CD4-positive, CD25-positive, alpha-beta regulatory T cell (primary cell): ENCODE measurements at regions not wholly inside any gene's neighbourhood (a gene's known extent, or its start where the extent isn't known, plus 50 kb on each side); places are given as distances from the start of the nearest gene placed in this dataset.

ENCODE experiments used
- ATAC-seq, 2 donors: fragments of 150-1000 bp; cut with Tn5 transposase; one replicate each; pipeline ENCODE4 v1.10.0; 2021; ENCODE audit warnings: low read depth in 2 of 2, moderate number of reproducible peaks in 2 of 2, moderate library complexity in 1 of 2
- DNase-seq, 3 donors: peaks; one replicate each; pipeline versions ENCODE4 v3.0.0 to v3.0.0-alpha.2; 2012 to 2022; ENCODE audit warnings: mixed read lengths in 1 of 3
- H3K27ac ChIP-seq: one replicate; pipeline ENCODE4 v1.7.0; 2013; ENCODE audit warnings: mild to moderate bottlenecking, low read length; ENCODE audit not compliant: insufficient read depth, poor library complexity, severe bottlenecking
- H3K27me3 ChIP-seq: one replicate; pipeline ENCODE4 v1.7.0; 2013; ENCODE audit warnings: low read length; ENCODE audit not compliant: control insufficient read depth, insufficient read depth
- H3K36me3 ChIP-seq: one replicate; pipeline ENCODE4 v1.7.0; 2013; ENCODE audit warnings: mild to moderate bottlenecking, low read length, moderate library complexity; ENCODE audit not compliant: control insufficient read depth, insufficient read depth
- H3K4me1 ChIP-seq: 2 replicates; pipeline ENCODE4 v1.7.0; 2013; ENCODE audit warnings: mild to moderate bottlenecking, low read length; ENCODE audit not compliant: insufficient read depth, control insufficient read depth, poor library complexity, severe bottlenecking
- H3K4me3 ChIP-seq: one replicate; pipeline ENCODE4 v1.7.0; 2013; ENCODE audit warnings: low read depth, mild to moderate bottlenecking, low read length, moderate library complexity
- H3K9me3 ChIP-seq, 2 experiments: 1 replicate in 1 of 2; 2 replicates in 1 of 2; pipeline ENCODE4 v1.7.0; 2013; ENCODE audit warnings: low read length in 2 of 2, mild to moderate bottlenecking in 1 of 2, moderate library complexity in 1 of 2; ENCODE audit not compliant: control insufficient read depth in 2 of 2
- H3K27ac Mint-ChIP-seq, 3 donors: one replicate each; pipeline ENCODE4 v1.8.0; 2020 to 2022; ENCODE audit warnings: mild to moderate bottlenecking in 3 of 3, mixed read lengths in 3 of 3, moderate library complexity in 2 of 3
- H3K27me3 Mint-ChIP-seq: one replicate; pipeline ENCODE4 v1.8.0; 2022; ENCODE audit warnings: mild to moderate bottlenecking, mixed read lengths
- H3K36me3 Mint-ChIP-seq: one replicate; pipeline ENCODE4 v1.8.0; 2020; ENCODE audit warnings: mixed read lengths
- H3K4me1 Mint-ChIP-seq, 4 donors: one replicate each; pipeline ENCODE4 v1.8.0; 2020 to 2022; ENCODE audit warnings: mixed read lengths in 4 of 4, mild to moderate bottlenecking in 1 of 4
- H3K4me3 Mint-ChIP-seq, 4 donors: one replicate each; pipeline ENCODE4 v1.8.0; 2020 to 2022; ENCODE audit warnings: mild to moderate bottlenecking in 4 of 4, mixed read lengths in 4 of 4, moderate library complexity in 3 of 4
- H3K9me3 Mint-ChIP-seq, 7 donors: one replicate each; pipeline ENCODE4 v1.8.0; 2020 to 2022; ENCODE audit warnings: mixed read lengths in 7 of 7, mild to moderate bottlenecking in 3 of 7, moderate library complexity in 2 of 7

DNA sequence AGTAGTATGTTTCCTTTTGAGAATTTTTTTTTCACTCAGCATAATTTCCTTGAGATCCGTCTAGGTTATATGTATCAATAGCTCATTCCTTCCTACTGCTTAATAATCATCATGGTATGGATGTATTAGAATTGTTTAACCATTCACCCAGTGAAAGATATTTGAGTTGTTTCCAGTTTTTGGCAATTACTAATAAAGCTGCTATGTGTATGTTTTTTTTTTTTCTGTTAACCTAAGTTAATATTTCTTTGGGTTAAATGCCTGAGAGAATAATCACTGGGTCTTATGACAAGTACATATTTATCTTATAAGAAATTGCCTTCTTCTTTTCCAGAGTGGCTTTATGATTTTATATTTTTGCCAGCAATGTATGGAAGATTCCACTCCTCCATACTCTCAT is 96.4 kb upstream of the ST6GAL2 start:
- Histone ChIP-seq H3K4me1 (no peaks in the 10 kb centered on the region), H3K4me3 (no peak overlapping the region), H3K9me3 (no peaks in the 10 kb centered on the region), H3K36me3 (no peaks in the 10 kb centered on the region), H3K27ac (no peak overlapping the region), H3K27me3 (no peaks in the 10 kb centered on the region)
- Mint-ChIP-seq H3K9me3 (peaks cover 0 to 10% (median 0%) of the 10 kb centered on the region in 7 donors), H3K4me3 (no peak overlapping the region), H3K27ac (no peak overlapping the region), H3K36me3 (no peaks in the 10 kb centered on the region), H3K4me1 (no peaks in the 10 kb centered on the region), H3K27me3 (peaks cover 5% of the 10 kb centered on the region)
- DNase-seq (no peak), ATAC-seq (no peak)

DNA sequence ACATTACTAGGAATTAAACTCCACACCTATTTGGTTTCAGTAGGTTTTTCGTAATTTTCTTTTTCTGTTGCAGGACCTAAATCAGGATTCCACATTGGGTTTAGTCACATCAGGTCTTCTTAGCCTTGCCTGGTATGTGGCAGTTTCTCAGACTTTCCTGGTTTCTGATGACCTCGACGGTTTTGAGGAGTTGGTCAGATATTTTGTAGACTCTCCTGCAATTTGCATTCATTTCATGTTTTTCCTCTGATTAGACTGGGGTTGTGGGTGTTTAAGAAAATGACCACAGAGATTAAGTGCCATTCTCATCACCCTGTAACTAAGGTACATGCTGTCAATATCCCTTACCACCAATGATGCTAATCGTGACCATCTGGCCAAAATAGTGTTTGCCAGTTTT is 97.3 kb upstream of the ST6GAL2 start:
- no peaks in the 10 kb centered on the region for H3K27me3 ChIP-seq
- no peaks in the 10 kb centered on the region for H3K9me3 ChIP-seq
- H3K4me3 ChIP-seq = no peak overlapping the region
- H3K36me3 ChIP-seq = no peaks in the 10 kb centered on the region
- H3K4me1 ChIP-seq = no peaks in the 10 kb centered on the region
- no peaks in the 10 kb centered on the region for H3K36me3 Mint-ChIP-seq
- H3K9me3 Mint-ChIP-seq = peaks cover 0 to 10% (median 0%) of the 10 kb centered on the region in 7 donors
- ATAC-seq (no peak), DNase-seq (no peak)
- H3K4me3 Mint-ChIP-seq = no peak overlapping the region
- H3K27ac ChIP-seq = no peak overlapping the region
- no peak overlapping the region for H3K27ac Mint-ChIP-seq
- peaks cover 9% of the 10 kb centered on the region for H3K27me3 Mint-ChIP-seq
- H3K4me1 Mint-ChIP-seq = no peaks in the 10 kb centered on the region

DNA sequence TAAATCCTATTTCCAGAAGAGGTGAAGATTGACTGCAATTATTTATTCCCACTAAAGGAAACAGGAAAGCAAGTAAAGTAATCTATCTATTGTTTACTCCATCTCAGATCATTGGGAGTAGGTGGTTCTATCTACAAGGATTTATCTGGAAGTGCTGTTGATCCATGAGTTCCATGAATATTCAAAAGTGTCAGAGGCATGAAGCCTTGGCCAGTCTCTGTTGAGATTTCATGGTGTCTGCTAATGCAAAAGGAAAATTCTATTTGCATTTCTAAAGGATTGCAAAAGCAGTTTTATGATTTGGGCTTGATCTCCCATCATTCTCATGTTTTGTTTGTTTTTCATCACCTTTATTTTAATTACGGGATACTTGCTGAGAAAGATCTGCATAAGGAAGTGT is 102.4 kb upstream of the ST6GAL2 start:
- H3K36me3 Mint-ChIP-seq = no peaks in the 10 kb centered on the region
- no peaks in the 10 kb centered on the region for H3K4me1 ChIP-seq
- H3K27me3 Mint-ChIP-seq = peaks cover 4% of the 10 kb centered on the region
- H3K27ac ChIP-seq = no peak overlapping the region
- H3K27ac Mint-ChIP-seq = no peak overlapping the region
- no peaks in the 10 kb centered on the region for H3K36me3 ChIP-seq
- H3K27me3 ChIP-seq = no peaks in the 10 kb centered on the region
- H3K9me3 ChIP-seq = no peaks in the 10 kb centered on the region
- H3K4me3 ChIP-seq = no peak overlapping the region
- no peak overlapping the region for H3K4me3 Mint-ChIP-seq
- H3K4me1 Mint-ChIP-seq = no peaks in the 10 kb centered on the region
- ATAC-seq (no peak), DNase-seq (no peak)
- peaks cover 0 to 7% (median 0%) of the 10 kb centered on the region in 7 donors for H3K9me3 Mint-ChIP-seq

DNA sequence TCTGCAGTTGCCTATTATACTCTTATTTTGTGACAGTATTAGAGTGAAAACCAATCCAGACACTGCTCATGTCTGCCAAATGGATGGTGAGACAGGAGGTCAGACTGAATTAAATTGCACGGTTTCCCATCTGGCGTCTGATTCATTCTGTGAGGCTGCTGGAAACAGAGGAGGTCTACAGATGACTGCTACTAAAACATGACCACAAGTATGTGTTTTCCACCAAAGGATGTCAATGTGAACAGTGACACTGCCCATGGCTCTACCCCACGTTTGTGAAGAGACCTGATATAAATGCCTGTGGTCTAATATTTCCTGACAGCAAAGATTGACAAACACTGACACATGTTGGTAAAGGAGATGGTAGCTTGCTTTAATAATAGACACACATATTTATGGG is 104.3 kb upstream of the ST6GAL2 start:
- no peak for ATAC-seq
- H3K27me3 ChIP-seq = no peaks in the 10 kb centered on the region
- H3K4me1 Mint-ChIP-seq = no peaks in the 10 kb centered on the region
- peaks cover 4% of the 10 kb centered on the region for H3K27me3 Mint-ChIP-seq
- H3K4me1 ChIP-seq = no peaks in the 10 kb centered on the region
- H3K36me3 ChIP-seq = no peaks in the 10 kb centered on the region
- H3K9me3 ChIP-seq = no peaks in the 10 kb centered on the region
- no peak overlapping the region for H3K4me3 Mint-ChIP-seq
- no peak overlapping the region for H3K27ac Mint-ChIP-seq
- H3K36me3 Mint-ChIP-seq = no peaks in the 10 kb centered on the region
- no peak overlapping the region for H3K4me3 ChIP-seq
- H3K27ac ChIP-seq = no peak overlapping the region
- no peak for DNase-seq
- H3K9me3 Mint-ChIP-seq = peaks cover 0 to 3% (median 0%) of the 10 kb centered on the region in 7 donors

DNA sequence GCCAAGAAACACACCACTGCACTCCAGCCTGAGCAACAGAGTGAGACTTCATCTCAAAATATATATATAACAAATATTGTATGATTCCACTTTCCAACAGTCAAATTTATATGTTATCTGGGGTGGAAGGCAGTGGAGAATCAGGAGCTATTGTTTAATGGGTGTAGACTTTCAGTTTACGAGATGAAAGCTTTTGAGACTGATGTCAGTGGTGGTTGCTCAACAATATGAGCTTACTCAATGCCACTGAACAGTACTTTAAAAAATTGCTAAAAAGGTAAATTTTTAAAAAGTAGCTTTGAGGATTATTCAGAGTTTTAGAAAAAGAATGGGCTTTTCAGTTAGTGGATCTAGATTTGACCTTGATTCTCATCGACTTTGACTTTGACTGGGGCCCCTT is 105.9 kb upstream of the ST6GAL2 start:
- Mint-ChIP-seq H3K36me3 (no peaks in the 10 kb centered on the region), H3K9me3 (peaks cover 0 to 3% (median 0%) of the 10 kb centered on the region in 7 donors), H3K4me3 (no peak overlapping the region), H3K27me3 (peaks cover 4% of the 10 kb centered on the region), H3K4me1 (no peaks in the 10 kb centered on the region), H3K27ac (no peak overlapping the region)
- Histone ChIP-seq H3K27me3 (no peaks in the 10 kb centered on the region), H3K9me3 (no peaks in the 10 kb centered on the region), H3K27ac (no peak overlapping the region), H3K36me3 (no peaks in the 10 kb centered on the region), H3K4me3 (no peak overlapping the region), H3K4me1 (no peaks in the 10 kb centered on the region)
- ATAC-seq = no peak
- DNase-seq = no peak

DNA sequence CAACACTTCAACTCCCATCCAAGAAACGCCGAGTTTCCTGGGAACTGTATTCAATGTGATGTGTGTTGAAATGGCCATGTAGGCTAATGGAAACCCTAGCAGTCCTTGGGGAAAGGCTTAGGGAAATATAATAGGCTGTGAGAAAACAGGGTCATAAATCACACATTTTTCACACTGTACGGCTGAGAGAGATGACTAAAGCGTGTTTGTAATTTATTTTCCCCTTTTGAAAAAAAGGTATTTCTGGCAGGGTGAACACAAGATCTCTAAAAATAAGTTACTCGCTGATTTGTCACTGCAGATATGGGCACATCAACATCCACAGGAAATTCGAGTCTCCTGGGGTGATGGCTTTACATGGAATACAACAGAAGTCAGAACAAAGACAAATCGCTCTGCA is 109.6 kb upstream of the ST6GAL2 start:
- no peak for ATAC-seq
- H3K27me3 ChIP-seq = no peaks in the 10 kb centered on the region
- H3K4me1 Mint-ChIP-seq = no peaks in the 10 kb centered on the region

DNA sequence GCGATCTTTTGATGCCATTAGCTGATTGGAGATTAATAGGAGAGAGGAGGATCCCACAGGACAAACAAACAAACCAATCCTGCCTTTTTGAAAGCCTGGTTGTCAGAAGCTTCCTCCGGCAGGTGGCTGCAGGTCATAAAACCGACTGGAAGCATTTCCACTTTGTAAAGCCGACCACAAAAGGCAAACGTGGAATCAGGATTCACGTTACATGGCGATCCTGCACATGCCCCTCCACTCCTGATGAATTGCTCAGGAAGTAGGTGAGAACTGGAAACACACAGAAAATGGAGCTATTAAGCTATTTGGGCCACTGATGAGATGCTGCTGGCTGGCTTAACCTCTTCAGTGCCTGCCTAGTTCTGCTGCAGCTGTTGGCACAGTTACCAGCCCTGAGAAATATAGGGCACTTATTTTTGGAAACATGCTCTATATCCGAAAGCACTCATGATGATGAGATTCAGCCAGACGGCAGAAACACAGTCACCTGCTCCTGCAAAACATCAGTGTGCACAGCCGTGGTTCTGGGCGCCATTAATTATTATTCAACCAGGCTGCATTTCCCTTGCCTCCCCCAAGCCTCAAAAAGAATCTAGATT is 110.3 kb upstream of the ST6GAL2 start:
- no peaks in the 10 kb centered on the region for H3K27me3 Mint-ChIP-seq
- DNase-seq = no peak

More for the DNA sequence above, 109.6 kb upstream of the ST6GAL2 start:
- Mint-ChIP-seq H3K27ac (no peak overlapping the region), H3K36me3 (no peaks in the 10 kb centered on the region), H3K9me3 (peaks cover 0 to 3% (median 0%) of the 10 kb centered on the region in 7 donors), H3K27me3 (no peaks in the 10 kb centered on the region), H3K4me3 (no peak overlapping the region)
- DNase-seq = no peak
- no peak overlapping the region for H3K27ac ChIP-seq
- no peak overlapping the region for H3K4me3 ChIP-seq
- no peaks in the 10 kb centered on the region for H3K9me3 ChIP-seq
- H3K4me1 ChIP-seq = no peaks in the 10 kb centered on the region
- no peaks in the 10 kb centered on the region for H3K36me3 ChIP-seq

DNA sequence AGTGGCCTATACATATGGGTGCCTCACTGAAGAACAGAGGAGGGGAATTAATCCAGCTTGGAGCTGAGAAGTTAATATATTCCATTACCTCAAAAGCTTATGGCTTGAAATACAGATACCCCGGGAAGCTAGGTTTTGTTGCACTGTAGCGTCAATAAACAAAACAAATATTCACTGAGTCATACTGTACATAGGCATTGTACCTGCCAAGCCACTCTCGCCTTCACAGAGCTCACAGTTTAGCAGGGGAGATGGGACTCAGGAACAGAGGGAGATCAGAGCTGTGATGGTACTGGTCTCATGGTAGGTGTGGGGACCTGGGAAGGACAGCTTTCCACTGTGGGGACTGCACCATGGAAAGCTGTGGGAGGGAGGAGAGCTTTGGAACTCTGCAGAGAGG is 111.2 kb upstream of the ST6GAL2 start:
- no peak overlapping the region for H3K4me3 ChIP-seq
- H3K27me3 ChIP-seq = no peaks in the 10 kb centered on the region
- Mint-ChIP-seq H3K27me3 (no peaks in the 10 kb centered on the region), H3K4me1 (no peaks in the 10 kb centered on the region), H3K27ac (no peak overlapping the region), H3K36me3 (no peaks in the 10 kb centered on the region), H3K4me3 (no peak overlapping the region), H3K9me3 (peaks cover 0 to 3% (median 0%) of the 10 kb centered on the region in 7 donors)
- ATAC-seq (no peak), DNase-seq (no peak)
- no peaks in the 10 kb centered on the region for H3K9me3 ChIP-seq
- H3K27ac ChIP-seq = no peak overlapping the region
- H3K36me3 ChIP-seq = no peaks in the 10 kb centered on the region
- no peaks in the 10 kb centered on the region for H3K4me1 ChIP-seq

More for the DNA sequence above, 110.3 kb upstream of the ST6GAL2 start:
- no peak for ATAC-seq
- H3K9me3 Mint-ChIP-seq = peaks cover 0 to 3% (median 0%) of the 10 kb centered on the region in 7 donors
- H3K27ac Mint-ChIP-seq = no peak overlapping the region
- no peaks in the 10 kb centered on the region for H3K4me1 ChIP-seq
- H3K36me3 ChIP-seq = no peaks in the 10 kb centered on the region
- no peaks in the 10 kb centered on the region for H3K27me3 ChIP-seq
- H3K36me3 Mint-ChIP-seq = no peaks in the 10 kb centered on the region
- H3K4me1 Mint-ChIP-seq = no peaks in the 10 kb centered on the region
- no peaks in the 10 kb centered on the region for H3K9me3 ChIP-seq
- no peak overlapping the region for H3K4me3 ChIP-seq
- no peak overlapping the region for H3K27ac ChIP-seq
- no peak overlapping the region for H3K4me3 Mint-ChIP-seq
